ENCODE measurements at regions not wholly inside any gene's neighbourhood (a gene's known extent, or its start where the extent isn't known, plus 50 kb on each side); places are given as distances from the start of the nearest gene placed in this dataset.
"Not testable (repeated sequence)": the region's sequence is repeated elsewhere in the genome, so short reads cannot be mapped to it uniquely, and the experiment has no call there.

- no peak for TF ChIP-seq CTCF (IDR thresholded peaks at IDR 0.05; ENCODE audit: extremely low read depth, missing control alignments)
- no peak for DNase-seq (ENCODE audit: low spot score)
Observed at GRCh38 chrX:39058724-39059123, 257.5 kb downstream of the MID1IP1 start.

- DNase-seq (ENCODE audit: low spot score) = no peak
- no peak for TF ChIP-seq CTCF (IDR thresholded peaks at IDR 0.05; ENCODE audit: extremely low read depth, missing control alignments)
Observed at GRCh38 chrX:39059866-39060265, 258.6 kb downstream of the MID1IP1 start.

GRCh38 chrX:39063037-39063436 lies 261.8 kb downstream of the MID1IP1 start:
- DNase-seq (ENCODE audit: low spot score) = no peak
- no peak for TF ChIP-seq CTCF (IDR thresholded peaks at IDR 0.05; ENCODE audit: extremely low read depth, missing control alignments)

GRCh38 chrX:39063702-39064101 lies 262.4 kb downstream of the MID1IP1 start:
- no peak for TF ChIP-seq CTCF (IDR thresholded peaks at IDR 0.05; ENCODE audit: extremely low read depth, missing control alignments)
- no peak for DNase-seq (ENCODE audit: low spot score)

GRCh38 chrX:39065051-39065871 lies 264.0 kb downstream of the MID1IP1 start:
- DNase-seq (ENCODE audit: low spot score) = no peak
- no peak for TF ChIP-seq CTCF (IDR thresholded peaks at IDR 0.05; ENCODE audit: extremely low read depth, missing control alignments)

GRCh38 chrX:39067866-39068265 lies 266.6 kb downstream of the MID1IP1 start:
- DNase-seq (ENCODE audit: low spot score) = no peak
- TF ChIP-seq CTCF (IDR thresholded peaks at IDR 0.05; ENCODE audit: extremely low read depth, missing control alignments) = no peak

- not testable (repeated sequence) for DNase-seq (ENCODE audit: low spot score)
Observed at GRCh38 chrX:39068634-39069033, 267.4 kb downstream of the MID1IP1 start.

- no peak for DNase-seq (ENCODE audit: low spot score)
- TF ChIP-seq CTCF (IDR thresholded peaks at IDR 0.05; ENCODE audit: extremely low read depth, missing control alignments) = no peak
Observed at GRCh38 chrX:39070009-39070408, 268.8 kb downstream of the MID1IP1 start.
